Jurkat, Clone E6-1 (cell line): ENCODE measurements at regions not wholly inside any gene's neighbourhood (a gene's known extent, or its start where the extent isn't known, plus 50 kb on each side); places are given as distances from the start of the nearest gene placed in this dataset.
"Not testable (repeated sequence)": the region's sequence is repeated elsewhere in the genome, so short reads cannot be mapped to it uniquely, and the experiment has no call there.

Experiments
- DNase-seq: peaks from one replicate; pipeline ENCODE4 v3.0.0-alpha.2; 2011; ENCODE audit warnings: low read depth, low spot score
- H3K4me3 ChIP-seq: 2 replicates; pipeline ENCODE4 v1.5.1; 2011; ENCODE audit warnings: mild to moderate bottlenecking, low read length, control low read depth, moderate library complexity

DNA sequence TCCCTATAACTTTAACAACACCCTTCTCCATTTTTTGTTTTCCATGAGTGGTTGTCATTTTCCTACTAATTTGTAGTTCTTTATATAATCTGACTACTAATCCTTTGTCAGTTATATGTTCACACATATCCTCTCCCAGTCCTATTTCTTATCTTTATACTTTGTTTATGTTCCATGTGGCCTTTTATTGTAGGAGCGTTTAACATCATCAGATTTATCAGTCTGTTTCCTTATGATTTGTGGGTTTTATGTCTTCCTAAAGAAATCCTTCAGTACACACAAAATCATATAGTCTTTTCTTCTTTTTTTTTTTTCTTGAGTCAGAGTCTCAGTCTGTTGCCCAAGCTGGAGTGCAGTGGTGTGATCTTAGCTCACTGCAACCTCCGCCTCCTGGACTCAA is 204.9 kb upstream of the SPRY1 start:
- no peak overlapping the region for H3K4me3 ChIP-seq
- DNase-seq = no peak

DNA sequence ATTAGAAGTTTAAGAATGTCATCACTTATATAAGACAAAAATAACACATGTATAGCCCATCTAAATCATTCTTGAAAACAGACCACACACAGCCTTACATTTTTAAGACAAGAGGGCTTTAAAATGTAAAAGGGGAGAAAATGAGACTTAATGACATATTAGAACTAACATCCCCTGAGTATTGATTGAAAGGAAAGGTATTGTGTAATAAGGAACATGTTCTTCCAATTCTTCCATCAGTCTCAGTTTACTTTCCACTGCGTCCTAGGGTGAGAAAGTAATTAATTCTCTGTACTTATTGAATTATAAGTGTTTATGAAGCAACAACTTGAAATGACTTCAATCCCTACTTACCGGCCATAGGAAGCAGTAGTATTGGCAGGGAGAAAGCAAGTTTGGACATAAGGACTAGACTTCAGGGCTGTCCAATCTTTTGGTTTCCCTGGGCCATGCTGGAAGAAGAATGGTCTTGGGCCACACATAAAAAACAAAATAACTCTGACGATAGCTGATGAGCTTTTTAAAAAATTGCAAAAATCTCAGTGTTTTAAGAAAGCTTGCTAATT is 202.7 kb upstream of the SPRY1 start:
- no peak overlapping the region for H3K4me3 ChIP-seq

GRCh38 chr4:123198706-123199105 is 197.9 kb upstream of the SPRY1 start:
- no peak overlapping the region for H3K4me3 ChIP-seq
- DNase-seq = no peak

More for the DNA sequence above, 202.7 kb upstream of the SPRY1 start:
- no peak for DNase-seq

DNA sequence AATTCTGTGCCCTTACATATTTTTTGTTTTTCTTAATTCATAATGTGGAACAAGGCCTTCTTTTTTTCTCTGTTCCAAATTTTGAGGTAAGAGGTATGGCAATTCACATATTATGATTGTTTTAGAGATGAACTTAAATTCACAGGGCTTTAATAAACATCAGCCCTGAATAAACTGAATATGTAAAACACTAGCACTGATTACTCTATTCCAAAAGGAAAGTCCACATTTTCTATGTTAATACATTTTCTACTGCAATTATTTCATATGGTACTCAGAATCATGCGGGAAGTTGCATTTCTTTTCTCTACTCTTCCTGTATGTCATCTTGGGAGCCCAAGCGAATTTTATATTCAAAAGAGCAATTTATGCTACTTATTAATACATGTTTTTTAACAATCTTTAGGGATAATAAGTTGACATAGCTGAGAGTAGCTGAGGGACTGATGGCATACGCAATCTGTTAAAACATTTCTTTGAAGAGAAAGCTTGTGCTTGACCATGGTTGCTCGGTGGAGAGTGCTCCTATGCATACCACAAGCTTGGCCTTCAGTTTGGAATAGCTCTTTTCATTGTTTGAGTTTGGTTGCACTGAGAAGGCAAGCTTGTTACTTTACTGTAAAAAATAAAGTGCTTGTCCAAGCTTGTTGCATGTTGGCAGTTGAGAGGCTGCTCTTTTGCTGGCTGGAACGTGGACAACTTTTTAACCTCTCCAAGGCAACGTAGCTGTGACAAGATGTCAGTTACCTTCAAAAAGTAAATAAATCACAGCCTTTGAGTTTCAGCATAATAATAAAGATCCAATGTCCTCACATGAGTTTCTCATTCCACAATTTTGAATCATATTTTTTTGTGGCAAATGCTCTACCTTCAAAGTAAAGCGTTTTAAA is 196.3 kb upstream of the SPRY1 start:
- no peak overlapping the region for H3K4me3 ChIP-seq
- no peak for DNase-seq

DNA sequence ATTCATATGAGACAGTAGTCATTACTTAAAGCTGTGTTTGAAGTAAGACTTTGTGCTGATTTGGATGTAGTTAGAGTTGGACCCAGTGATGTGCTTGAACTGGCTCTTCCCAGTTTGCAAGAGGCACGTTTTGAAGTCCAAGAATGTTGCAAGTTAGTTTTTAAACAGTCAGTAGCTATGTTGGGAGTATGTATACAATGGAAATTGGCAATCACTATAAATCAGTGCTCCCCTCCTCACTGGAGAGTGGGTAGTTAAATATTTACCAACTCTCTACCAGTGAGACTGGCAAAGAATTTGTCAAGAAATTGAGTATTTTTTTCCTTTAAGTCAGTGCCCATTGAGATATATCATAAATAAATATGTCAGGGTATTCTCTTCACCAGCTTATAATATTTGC is 191.9 kb upstream of the SPRY1 start:
- no peak overlapping the region for H3K4me3 ChIP-seq
- DNase-seq = no peak

GRCh38 chr4:123206016-123206415 is 190.6 kb upstream of the SPRY1 start:
- H3K4me3 ChIP-seq = no peak overlapping the region
- DNase-seq = no peak

GRCh38 chr4:123209436-123209835 is 187.2 kb upstream of the SPRY1 start:
- no peak for DNase-seq
- H3K4me3 ChIP-seq = no peak overlapping the region

DNA sequence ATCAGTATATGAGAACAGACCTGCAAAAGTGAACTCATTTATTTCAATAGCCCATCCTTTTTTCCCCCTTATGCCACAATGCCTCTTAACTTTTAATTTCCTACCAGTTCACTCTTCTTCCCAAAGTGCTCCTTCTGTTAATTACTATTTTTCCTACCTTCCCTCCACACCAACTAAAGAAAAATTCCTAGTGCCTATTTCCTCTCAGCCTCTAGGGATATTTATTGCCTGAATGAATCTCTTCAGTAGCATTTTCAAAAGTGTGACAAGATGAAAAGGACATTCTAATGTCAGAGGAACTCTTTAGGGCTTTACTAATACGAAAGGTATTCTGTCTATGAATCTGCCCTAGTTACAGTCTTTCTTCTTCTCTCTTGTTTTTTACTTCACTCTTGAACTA is 181.1 kb upstream of the SPRY1 start:
- no peak for DNase-seq
- H3K4me3 ChIP-seq = no peak overlapping the region

DNA sequence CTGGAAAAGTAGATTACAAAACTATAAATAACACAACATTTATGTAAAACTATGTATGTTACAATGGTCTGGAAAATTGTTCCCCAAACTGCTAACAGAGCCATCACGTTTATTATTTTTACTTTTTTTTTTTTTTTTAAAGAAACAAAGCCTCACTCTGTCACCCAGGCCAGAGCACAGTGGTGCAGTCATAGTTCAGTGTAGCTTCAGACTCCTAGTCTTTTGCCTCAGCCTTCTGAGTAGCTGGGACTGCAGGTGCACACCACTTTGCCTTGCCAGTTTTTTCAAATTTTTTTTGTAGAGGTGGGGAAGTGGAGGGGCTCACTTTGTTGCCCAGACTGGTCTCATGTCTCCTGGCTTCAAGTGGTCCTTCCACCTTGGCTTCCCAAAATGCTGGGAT is 180.1 kb upstream of the SPRY1 start:
- no peak for DNase-seq
- H3K4me3 ChIP-seq = no peak overlapping the region

GRCh38 chr4:123216946-123217345 is 179.6 kb upstream of the SPRY1 start:
- DNase-seq = no peak

GRCh38 chr4:123217664-123218063 is 178.9 kb upstream of the SPRY1 start:
- DNase-seq = no peak
- H3K4me3 ChIP-seq = no peak overlapping the region

More at GRCh38 chr4:123216946-123217345, 179.6 kb upstream of the SPRY1 start:
- H3K4me3 ChIP-seq = no peak overlapping the region

DNA sequence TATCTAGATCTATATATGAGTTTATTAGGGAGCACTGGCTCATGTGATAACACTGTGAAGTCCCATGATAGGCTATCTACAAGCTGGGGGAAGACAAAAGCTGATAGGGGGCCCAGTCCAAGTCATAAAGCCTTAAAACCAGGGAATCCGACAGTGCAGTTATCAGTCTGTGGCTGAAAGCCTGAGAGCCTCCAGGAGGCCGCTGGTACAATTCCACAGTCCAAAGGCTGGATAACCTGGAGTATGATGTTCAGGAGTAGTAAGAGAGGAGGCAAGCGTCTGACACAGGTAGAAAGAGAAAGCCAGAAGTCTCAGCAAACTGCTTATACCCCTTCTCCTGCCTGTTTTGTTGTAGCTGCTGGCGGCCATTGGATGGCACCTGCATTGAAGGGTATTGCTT is 177.6 kb upstream of the SPRY1 start:
- DNase-seq = no peak
- H3K4me3 ChIP-seq = no peak overlapping the region

DNA sequence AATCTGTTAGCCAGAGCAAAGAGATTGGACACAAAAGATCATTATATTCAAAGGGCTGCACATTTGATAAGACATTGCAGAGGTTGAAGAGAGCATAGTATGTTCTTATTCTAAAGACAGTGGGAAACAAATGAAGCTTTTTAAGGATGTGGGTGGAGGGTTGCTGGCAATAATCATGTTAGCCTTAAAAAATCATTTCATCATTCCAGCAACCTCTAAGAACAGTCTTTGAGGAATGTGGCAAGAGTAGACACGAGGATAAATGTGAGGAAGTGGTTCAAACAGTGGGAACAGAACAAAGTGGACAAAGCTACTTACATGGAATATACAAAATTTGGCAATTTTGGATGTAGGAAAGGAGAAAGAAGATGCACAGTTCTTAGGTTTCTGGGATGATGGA is 167.3 kb upstream of the SPRY1 start:
- no peak for DNase-seq
- H3K4me3 ChIP-seq = no peak overlapping the region

GRCh38 chr4:123230061-123230460 is 166.5 kb upstream of the SPRY1 start:
- H3K4me3 ChIP-seq = no peak overlapping the region
- no peak for DNase-seq

GRCh38 chr4:123232439-123232838 is 164.2 kb upstream of the SPRY1 start:
- no peak for DNase-seq
- no peak overlapping the region for H3K4me3 ChIP-seq

DNA sequence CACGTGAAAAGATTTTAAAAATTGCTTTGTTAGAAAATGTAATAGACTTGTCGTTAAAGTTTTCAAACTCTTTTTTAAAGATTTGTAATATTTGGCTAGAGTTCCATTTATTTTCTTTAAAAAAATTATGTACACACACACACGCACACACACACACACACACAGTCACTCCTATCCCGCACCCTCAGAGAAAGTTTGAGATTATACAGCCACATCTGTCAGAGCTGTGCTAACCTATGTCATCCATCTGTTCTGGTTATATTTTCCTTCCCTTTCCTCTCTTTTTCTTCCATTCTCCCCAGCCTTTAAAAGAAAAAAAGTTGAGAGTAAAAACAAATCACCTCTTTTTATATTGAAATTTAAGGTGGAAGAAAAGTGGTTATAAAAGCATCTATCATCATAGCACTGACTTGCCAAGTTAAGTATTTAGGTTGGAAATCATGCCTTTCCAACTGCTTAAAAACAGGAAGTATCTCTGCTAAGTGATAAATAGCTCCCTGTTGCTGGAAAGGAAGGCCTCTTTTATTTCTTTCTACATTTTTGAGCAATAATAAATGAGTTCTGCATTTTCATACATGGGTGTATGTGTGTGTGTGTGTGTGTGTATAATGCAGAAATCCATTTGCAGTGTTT is 163.3 kb upstream of the SPRY1 start:
- no peak for DNase-seq
- no peak overlapping the region for H3K4me3 ChIP-seq

- DNase-seq = no peak
- H3K4me3 ChIP-seq = no peak overlapping the region
Observed at GRCh38 chr4:123234955-123235354, 161.6 kb upstream of the SPRY1 start.

DNA sequence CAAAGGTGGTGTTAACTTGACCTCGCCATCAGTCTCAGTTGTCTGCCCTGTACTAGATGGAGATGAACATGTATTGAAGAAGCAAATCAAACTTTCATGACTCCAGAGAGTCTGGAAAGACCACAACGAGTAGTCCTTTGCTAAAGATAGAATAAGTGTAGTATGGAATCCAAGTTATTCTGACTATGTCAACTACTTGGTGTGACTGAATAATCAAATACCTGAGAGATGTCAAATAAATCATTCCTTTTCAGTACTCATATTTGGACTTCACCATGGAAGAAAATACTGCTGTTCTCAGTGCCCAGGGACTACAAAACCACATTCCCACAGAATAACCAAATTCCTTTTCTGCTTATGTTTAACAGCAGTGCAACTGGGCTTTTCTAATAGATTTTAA is 161.2 kb upstream of the SPRY1 start:
- DNase-seq = no peak
- H3K4me3 ChIP-seq = no peak overlapping the region

DNA sequence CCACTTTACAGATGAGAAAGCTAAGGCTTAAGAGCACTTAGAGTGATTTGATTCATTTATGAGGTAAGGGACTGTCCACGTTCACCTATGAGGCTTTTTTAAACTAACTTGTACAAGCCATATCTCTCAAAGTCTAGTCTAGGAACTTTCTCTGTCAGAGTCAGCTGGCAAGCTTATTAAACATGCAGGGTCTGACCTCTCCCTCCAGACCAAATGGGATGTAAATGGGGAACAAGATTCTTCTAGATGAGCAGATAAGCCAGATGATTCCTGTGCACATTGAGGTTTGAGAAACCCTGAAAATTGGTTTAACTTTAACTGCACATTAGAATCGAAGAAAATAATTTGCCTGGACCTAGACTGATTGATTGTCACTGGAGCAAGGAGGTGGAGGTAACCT is 160.0 kb upstream of the SPRY1 start:
- no peak for DNase-seq
- H3K4me3 ChIP-seq = no peak overlapping the region

DNA sequence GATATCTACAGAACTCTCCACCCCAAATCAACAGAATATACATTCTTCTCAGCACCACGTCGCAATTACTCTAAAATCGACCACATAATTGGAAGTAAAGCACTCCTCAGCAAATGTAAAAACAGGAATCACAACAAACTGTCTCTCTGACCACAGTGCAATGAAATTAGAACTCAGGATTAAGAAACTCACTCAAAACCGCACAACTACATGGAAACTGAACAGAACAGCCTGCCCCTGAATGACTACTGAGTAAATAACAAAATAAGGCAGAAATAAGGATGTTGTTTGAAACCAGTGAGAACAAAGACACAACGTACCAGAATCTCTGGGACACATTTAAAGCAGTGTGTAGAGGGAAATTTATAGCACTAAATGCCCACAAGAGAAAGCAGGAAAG is 156.3 kb upstream of the SPRY1 start:
- DNase-seq, H3K4me3 ChIP-seq: not testable (repeated sequence)
